CD4-positive, alpha-beta T cell treated with Interleukin-2 at 100 ng/mL for 4 hours (primary cell): ENCODE measurements at regions not wholly inside any gene's neighbourhood (a gene's known extent, or its start where the extent isn't known, plus 50 kb on each side); places are given as distances from the start of the nearest gene placed in this dataset.
"Not testable (repeated sequence)": the region's sequence is repeated elsewhere in the genome, so short reads cannot be mapped to it uniquely, and the experiment has no call there.

ENCODE experiments used
- DNase-seq: peaks from one replicate; pipeline ENCODE4 v3.0.0-alpha.2; 2020; ENCODE audit warnings: low spot score

DNA sequence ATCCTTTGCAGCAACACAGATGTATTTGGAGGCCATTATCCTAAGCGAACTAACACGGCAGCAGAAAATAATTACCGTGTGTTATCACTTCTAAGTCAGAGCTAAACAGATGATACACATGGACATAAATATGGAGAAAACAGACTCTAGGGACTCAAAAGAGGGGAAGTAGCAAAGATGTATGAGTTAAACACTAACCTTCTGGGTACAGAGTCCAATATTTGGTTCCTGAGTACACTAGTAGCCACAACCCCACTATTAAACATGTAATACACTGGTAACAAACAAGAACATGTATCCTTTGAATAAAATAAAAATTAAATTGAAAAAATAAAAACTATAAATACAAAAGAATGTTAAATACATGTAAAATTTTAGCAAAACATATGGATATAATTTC lies 118.0 kb upstream of the SLITRK5 start:
- DNase-seq, result no peak

DNA sequence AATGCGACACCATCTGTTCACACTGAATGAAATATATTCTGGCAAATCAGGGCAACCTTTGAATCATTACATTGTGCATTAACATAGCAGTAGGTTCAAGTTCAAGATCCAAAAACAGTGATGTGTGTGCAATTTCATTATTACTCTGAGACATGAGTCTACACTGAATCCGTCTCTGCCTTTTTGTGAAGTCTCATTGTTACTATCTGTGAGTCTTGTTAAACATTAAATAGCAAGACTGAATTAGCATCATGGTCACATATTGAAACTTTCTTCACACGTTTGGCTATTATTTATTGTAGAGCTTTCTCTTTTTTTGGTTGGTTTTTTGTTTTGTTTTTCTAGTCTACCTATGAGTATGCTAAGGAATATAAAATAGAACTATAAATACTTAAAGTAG lies 117.1 kb upstream of the SLITRK5 start:
- no peak for DNase-seq

DNA sequence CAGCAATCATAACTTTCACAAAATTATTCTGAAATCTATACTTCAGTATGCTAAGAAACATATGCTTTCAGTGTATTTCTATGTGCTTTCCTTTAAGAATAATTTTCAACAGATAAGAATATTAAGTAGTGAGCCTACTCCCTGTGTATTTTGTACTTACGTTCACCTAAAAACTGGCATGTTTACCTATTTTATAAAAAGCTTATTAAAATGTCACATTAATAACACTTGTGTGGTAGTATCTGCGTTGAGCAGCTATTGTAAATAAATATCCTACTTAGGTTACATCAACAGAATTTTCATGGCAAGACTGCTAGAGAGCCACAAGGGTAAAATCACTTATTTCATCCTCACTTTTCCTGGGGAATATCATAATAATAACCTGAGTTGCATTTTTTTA lies 113.4 kb upstream of the SLITRK5 start:
- DNase-seq, result no peak

DNA sequence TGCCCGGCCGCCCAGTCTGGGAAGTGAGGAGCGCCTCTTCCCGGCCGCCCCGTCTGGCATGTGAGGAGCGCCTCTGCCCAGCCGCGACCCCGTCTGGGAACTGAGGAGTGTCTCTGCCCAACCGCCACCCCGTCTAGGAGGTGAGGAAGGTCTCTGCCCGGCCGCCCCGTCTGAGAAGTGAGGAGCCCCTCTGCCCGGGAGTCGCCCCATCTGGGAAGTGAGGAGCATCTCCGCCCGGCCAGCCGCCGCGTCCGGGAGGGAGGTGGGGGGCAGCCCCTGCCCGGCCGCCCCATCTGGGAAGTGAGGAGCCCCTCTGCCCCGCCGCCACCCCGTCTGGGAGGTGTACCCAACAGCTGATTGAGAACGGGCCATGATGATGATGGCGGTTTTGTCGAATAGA lies 109.6 kb upstream of the SLITRK5 start:
- DNase-seq, result not testable (repeated sequence)

DNA sequence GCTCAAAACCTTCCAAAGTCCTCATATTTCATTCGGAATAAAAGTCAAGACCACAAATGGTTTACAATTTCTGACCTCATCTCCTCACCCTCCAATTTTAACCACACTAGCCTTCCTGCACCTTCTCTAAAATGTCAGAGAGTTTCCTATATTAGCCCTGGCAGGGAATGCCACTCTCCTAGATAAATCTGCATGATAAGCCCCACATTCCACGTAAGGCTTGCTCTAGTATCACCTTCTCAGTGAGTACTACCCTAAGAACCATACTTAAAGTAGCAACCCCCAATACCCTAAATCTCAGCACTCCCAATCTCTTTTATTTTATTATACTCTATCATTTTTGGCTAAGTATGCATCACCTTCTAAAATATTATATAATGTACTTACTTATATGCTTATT lies 100.5 kb upstream of the SLITRK5 start:
- DNase-seq, result no peak

GRCh38 chr13:87582399-87582798 lies 88.8 kb upstream of the SLITRK5 start:
- DNase-seq, result no peak

DNA sequence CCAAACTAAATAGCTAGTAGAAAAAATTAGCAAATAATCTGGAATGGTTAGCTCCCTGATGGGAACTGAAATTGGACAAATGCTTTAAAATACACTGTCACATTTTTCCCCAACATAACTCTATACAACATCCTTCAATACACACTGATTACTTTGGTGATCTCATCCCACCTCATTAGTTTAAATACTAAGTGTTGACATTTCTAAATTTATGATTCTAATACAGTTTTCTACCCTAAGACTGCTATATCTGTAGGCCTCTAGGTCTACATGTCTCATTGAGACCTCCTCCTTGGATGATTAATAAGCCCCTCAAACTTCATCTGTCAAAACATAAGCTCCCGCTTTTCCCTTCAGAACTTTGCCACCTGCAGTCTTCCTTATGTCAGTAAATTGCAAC lies 80.7 kb upstream of the SLITRK5 start:
- DNase-seq, result no peak

DNA sequence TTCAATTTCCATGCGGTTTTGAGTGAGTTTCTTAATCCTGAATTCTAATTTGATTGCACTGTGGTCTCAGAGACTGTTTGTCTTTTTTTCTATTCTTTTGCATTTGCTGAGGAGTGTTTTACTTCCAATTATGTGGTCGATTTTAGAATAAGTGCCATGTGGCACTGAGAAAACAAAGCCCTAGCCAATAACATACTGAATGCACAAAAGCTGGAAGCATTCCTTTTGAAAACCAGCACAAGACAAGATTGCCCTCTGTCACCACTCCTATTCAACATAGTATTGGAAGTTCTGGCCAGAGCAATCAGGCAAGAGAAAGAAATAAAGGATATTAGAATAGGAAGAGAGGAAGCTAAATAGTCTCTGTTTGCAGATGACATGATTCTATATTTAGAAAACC lies 66.7 kb upstream of the SLITRK5 start:
- DNase-seq, result not testable (repeated sequence)

- DNase-seq, result no peak
These were observed 63.9 kb upstream of the SLITRK5 start for GRCh38 chr13:87607266-87607665.

DNA sequence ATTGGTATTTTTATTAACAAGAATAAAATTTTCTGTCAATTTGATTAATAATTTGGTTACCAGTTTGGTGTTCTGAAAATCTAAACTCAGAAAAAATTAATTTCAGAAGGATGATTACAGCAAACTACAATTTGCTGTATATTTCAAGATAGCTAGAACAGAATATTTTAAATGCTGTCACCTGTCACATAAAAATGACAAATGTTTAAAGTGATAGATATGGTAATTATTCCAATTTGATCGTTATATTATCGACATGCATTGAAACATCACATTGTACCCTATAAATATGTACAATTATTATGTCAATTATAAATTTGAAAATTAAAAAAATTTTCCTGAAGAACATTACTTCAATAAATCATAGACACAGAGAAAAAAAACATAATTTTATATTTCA lies 56.9 kb upstream of the SLITRK5 start:
- no peak for DNase-seq
